Pancreas (tissue), 10 donors: ENCODE measurements at regions not wholly inside any gene's neighbourhood (a gene's known extent, or its start where the extent isn't known, plus 50 kb on each side); places are given as distances from the start of the nearest gene placed in this dataset.

Source experiments
- ATAC-seq, 4 donors: fragments of 200-7000 bp; cut with Tn5 transposase; one replicate each; pipeline versions ENCODE4 v1.8.0 to v1.9.1; 2020; ENCODE audit warnings: mild to moderate bottlenecking in 4 of 4, moderate library complexity in 4 of 4
- DNase-seq, 6 donors: peaks; one replicate each; pipeline ENCODE4 v3.0.0-alpha.2; 2020
- FAIRE-seq: peaks from 2 replicates; lab custom pipeline; 2012; peaks lifted over from hg19 to GRCh38; lab: Jason Lieb, UNC
- H3K27ac ChIP-seq, 4 donors: fragments of 200-600 bp; sonication (generic); 1 replicate in 3 of 4; 2 replicates in 1 of 4; pipeline versions ENCODE4 v1.5.0 to v1.8.0; 2020
- H3K27me3 ChIP-seq, 4 donors: fragments of 200-600 bp; one replicate each; pipeline ENCODE4 v1.8.0; 2021
- H3K36me3 ChIP-seq, 3 donors: fragments of 200-600 bp; sonication (generic) in 1 of 3; one replicate each; pipeline versions ENCODE4 v1.5.0 to v1.8.0; 2020 to 2021
- H3K4me1 ChIP-seq, 3 donors: fragments of 200-600 bp; one replicate each; pipeline ENCODE4 v1.8.0; 2021
- H3K4me3 ChIP-seq, 4 donors: fragments of 200-600 bp; sonication (generic) in 2 of 4; one replicate each; pipeline versions ENCODE4 v1.5.0 to v1.8.0; 2020 to 2021
- H3K9me3 ChIP-seq, 4 donors: fragments of 200-600 bp; one replicate each; pipeline ENCODE4 v1.8.0; 2021
- WGBS, 2 donors: extraction: QIAGEN DNeasy Blood & Tissue Kit; methylation state at CpG; one replicate each; pipeline ENCODE4 v1.1.7; 2013; 5-methylcytosine and 5-hydroxymethylcytosine counted together
- intact Hi-C, 3 donors: fragments of 100-400 bp; cut with DNase I; formaldehyde crosslinking; loops; one replicate each; pipeline versions ENCODE4 v1.11.1 to v1.14.2; 2022
- TF ChIP-seq, protein P1 (sequence below), 4 donors: fragments of 200-600 bp; sonication (generic) in 3 of 4; IDR thresholded peaks; one replicate each; pipeline versions ENCODE4 v1.5.0 to v1.8.0; 2021; ENCODE audit warnings: antibody characterized with exemption in 4 of 4
- donor health status: healthy with polysubstance abuse.
- donor health status: DM: no; HTN: no; CAD: no; lungs with moderate emphysema.
- donor health status: DM: no; HTN: no; CAD: no.
- donor health status: control.
- donor health status: control.
- donor health status: Bipolar disorder and iron deficiency.
- donor health status: DM: yes; HTN: yes; CAD: no.
- donor health status: DM: no; HTN: no; CAD: no.
- donor health status: DM: no; HTN: no; CAD: no.
- donor health status: DM: yes; HTN: yes; CAD: no.

DNA sequence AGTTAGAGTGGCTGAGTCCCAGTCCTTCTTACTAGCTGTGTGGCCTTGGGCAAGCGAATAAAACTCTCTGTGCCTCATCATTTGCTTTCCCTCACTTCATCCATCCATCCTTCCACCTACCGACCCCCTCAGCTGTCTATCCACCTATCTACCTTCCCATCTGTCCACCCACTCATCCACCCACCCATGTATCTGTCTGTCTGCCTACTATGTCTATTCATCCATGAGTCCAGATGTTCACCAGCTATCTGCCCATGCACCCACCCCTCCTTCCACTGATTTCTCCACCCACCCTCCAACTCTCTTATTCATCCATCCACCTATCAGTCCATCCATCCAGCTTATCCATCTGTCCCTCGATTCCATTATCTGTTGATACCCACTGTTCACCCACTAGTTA lies 60.4 kb upstream of the ATP2B2 start:
- no peak for FAIRE-seq
- ATAC-seq, result no peak
- TF ChIP-seq, protein P1, sequence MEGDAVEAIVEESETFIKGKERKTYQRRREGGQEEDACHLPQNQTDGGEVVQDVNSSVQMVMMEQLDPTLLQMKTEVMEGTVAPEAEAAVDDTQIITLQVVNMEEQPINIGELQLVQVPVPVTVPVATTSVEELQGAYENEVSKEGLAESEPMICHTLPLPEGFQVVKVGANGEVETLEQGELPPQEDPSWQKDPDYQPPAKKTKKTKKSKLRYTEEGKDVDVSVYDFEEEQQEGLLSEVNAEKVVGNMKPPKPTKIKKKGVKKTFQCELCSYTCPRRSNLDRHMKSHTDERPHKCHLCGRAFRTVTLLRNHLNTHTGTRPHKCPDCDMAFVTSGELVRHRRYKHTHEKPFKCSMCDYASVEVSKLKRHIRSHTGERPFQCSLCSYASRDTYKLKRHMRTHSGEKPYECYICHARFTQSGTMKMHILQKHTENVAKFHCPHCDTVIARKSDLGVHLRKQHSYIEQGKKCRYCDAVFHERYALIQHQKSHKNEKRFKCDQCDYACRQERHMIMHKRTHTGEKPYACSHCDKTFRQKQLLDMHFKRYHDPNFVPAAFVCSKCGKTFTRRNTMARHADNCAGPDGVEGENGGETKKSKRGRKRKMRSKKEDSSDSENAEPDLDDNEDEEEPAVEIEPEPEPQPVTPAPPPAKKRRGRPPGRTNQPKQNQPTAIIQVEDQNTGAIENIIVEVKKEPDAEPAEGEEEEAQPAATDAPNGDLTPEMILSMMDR (IDR thresholded peaks at IDR 0.05), result no peak
- no peak for DNase-seq
- intact Hi-C loops, result no loop called here
- no peaks in the 10 kb centered on the region for H3K36me3 ChIP-seq
- no peak overlapping the region for H3K27ac ChIP-seq
- H3K9me3 ChIP-seq, result no peaks in the 10 kb centered on the region
- WGBS, 2 donors, result 43 to 61% methylated on average over 3 of the region's 3 CpGs
- no peaks in the 10 kb centered on the region for H3K4me1 ChIP-seq
- H3K27me3 ChIP-seq, result peaks cover 0 to 4% (median 0%) of the 10 kb centered on the region in 4 donors
- H3K4me3 ChIP-seq, result no peak overlapping the region

DNA sequence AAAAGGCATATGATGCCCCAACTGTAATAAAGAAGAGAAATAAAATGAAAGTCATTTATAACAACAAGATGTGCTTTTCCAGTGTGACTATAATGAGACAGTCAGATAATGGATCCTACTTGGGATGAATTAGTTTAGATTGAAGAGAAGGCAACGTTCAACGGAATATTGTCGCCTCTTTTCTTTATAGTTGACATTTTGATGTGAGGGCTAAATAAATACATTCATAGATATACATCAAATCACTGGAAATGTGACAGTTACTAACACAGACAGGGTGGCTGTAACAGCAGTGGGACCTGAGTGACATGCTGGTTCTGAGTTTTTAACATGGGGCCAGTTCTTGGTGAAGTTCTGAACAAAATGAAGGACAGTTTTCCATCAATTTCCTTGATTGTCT lies 61.1 kb upstream of the ATP2B2 start:
- WGBS, 2 donors, result 75 to 78% methylated on average over 3 of the region's 3 CpGs
- Histone ChIP-seq H3K27me3 (peaks cover 0 to 4% (median 0%) of the 10 kb centered on the region in 4 donors), H3K4me1 (no peaks in the 10 kb centered on the region), H3K9me3 (no peaks in the 10 kb centered on the region), H3K4me3 (no peak overlapping the region), H3K36me3 (no peaks in the 10 kb centered on the region), H3K27ac (no peak overlapping the region)
- TF ChIP-seq, protein P1 (IDR thresholded peaks at IDR 0.05), result no peak
- FAIRE-seq (no peak), DNase-seq (no peak), ATAC-seq (no peak)
- intact Hi-C loops, result no loop called here

DNA sequence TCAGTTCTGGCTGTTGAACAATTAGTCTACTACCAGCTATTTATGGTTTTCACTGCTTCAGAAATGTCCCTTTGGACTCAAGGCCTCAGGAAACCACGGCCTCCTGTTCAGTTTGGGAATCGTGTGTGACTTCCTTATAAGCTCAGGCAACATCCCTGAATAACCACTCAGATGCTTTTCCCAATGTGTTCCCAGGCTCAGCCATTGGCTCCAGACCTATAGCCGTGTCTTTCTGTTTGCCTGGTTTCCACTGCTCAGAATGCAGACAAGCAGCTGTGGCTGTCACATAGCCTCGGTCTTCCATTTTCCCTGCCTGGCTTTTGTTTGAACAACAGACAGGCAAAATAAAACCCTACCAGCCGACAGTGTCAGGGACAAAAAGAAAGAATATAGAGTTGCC lies 63.2 kb upstream of the ATP2B2 start:
- Histone ChIP-seq H3K36me3 (no peaks in the 10 kb centered on the region), H3K4me3 (no peak overlapping the region), H3K27me3 (no peaks in the 10 kb centered on the region), H3K27ac (no peak overlapping the region), H3K9me3 (no peaks in the 10 kb centered on the region), H3K4me1 (no peaks in the 10 kb centered on the region)
- ATAC-seq, result no peak
- TF ChIP-seq, protein P1 (IDR thresholded peaks at IDR 0.05), result no peak
- 31 to 38% methylated on average over 5 of the region's 5 CpGs for WGBS, 2 donors
- intact Hi-C loops, result no loop called here
- FAIRE-seq, result no peak
- DNase-seq, result no peak

DNA sequence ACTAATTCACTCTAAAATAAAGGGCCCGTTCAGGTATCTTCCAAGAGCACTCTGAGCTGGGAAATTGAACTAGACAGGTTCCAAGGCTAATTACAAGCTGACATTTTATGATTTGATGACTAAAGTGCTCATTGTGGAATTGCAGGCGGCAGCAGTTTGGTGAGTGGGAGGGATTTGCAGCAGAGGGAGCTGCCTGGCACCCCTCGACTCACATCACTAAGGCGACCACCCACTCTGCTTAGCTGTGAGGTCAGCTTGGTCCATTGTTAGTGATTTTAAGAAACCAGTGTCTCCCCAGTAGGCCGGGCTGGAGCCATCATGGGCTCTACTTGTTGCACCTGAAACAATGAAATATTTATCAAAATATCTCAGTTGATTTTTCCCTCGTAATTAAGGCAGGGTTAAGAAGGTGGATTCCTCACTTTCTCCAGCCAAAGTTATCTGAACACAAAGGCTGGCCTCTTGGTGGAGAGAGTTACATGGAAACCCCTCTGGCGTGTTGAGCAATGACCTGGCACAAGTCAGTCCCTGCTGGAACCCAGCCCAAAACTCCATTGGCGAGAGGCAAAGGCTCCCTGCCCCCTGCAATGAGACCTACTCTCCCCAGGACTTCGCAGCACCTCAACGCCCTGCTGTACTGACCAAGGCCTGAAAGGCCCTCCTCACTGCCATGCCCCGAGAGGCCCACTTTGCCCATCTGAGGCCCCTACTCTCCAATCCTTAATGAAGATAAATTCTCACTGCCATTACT lies 65.0 kb upstream of the ATP2B2 start:
- WGBS, 2 donors, result 65 to 66% methylated on average over 11 of the region's 11 CpGs
- H3K27me3 ChIP-seq, result no peaks in the 10 kb centered on the region
- H3K4me1 ChIP-seq, result no peaks in the 10 kb centered on the region
- H3K27ac ChIP-seq, result no peak overlapping the region
- no peak for FAIRE-seq
- no peaks in the 10 kb centered on the region for H3K9me3 ChIP-seq
- intact Hi-C loops, result no loop called here
- peak in 1 of 4 donors; percentile 25 for ATAC-seq
- TF ChIP-seq, protein P1 (IDR thresholded peaks at IDR 0.05), result no peak
- H3K36me3 ChIP-seq, result no peaks in the 10 kb centered on the region
- peak in 2 of 6 donors; percentile 44 to 62 for DNase-seq
- H3K4me3 ChIP-seq, result no peak overlapping the region

DNA sequence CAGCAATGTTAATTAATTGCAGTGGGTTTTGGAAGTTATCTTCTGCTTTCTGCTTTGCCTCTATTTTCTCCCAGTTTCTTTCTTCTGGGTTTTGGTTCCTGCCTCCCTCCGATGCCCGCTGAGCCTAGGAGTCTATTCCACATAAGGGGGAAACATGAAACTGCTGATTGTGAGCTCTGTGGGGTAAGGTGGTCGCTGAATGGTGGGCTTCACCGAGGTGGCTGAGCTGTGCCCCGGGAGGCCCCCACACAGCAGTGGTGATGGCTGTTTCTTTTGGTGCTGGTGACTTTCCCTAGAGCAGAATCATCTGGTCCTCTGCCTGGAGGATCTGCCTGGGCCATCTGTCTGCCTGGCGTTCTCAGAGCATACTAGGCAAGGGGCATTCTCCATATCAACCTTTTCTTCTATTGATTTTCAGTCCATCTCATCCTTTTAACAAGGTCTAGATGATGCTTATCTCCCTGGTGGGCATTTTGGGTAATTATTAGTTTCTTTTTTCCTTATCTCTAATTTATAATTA lies 68.8 kb upstream of the ATP2B2 start:
- Histone ChIP-seq H3K27me3 (no peaks in the 10 kb centered on the region), H3K9me3 (no peaks in the 10 kb centered on the region), H3K36me3 (no peaks in the 10 kb centered on the region), H3K4me3 (no peak overlapping the region), H3K4me1 (no peaks in the 10 kb centered on the region), H3K27ac (no peak overlapping the region)
- 53 to 58% methylated on average over 6 of the region's 6 CpGs for WGBS, 2 donors
- TF ChIP-seq, protein P1 (IDR thresholded peaks at IDR 0.05), result no peak
- intact Hi-C loops, result no loop called here
- no peak for FAIRE-seq
- DNase-seq, result no peak
- ATAC-seq, result no peak
